ENCODE measurements at regions not wholly inside any gene's neighbourhood (a gene's known extent, or its start where the extent isn't known, plus 50 kb on each side); places are given as distances from the start of the nearest gene placed in this dataset.

- ATAC-seq, result no peak
- Histone ChIP-seq H3K27me3 (no peaks in the 10 kb centered on the region), H3K9me3 (no peaks in the 10 kb centered on the region), H3K4me3 (no peak overlapping the region), H3K36me3 (no peaks in the 10 kb centered on the region), H3K27ac (no peak overlapping the region), H3K4me1 (peaks cover 0 to 4% (median 3%) of the 10 kb centered on the region in 3 donors)
- 83 to 100% methylated on average over 1 of the region's 3 CpGs for WGBS, 2 donors (ENCODE audit: low coverage in 1 of 2)
- no peak for TF ChIP-seq EP300 (IDR thresholded peaks at IDR 0.05)
- TF ChIP-seq POLR2AphosphoS5 (IDR thresholded peaks at IDR 0.05), result no peak
- no peak for TF ChIP-seq POLR2A (IDR thresholded peaks at IDR 0.05)
- TF ChIP-seq CTCF (IDR thresholded peaks at IDR 0.05), result no peak
These were observed 87.7 kb upstream of the DPH6 start for GRCh38 chr15:35633677-35634076.

- WGBS, 2 donors (ENCODE audit: low coverage in 1 of 2), result 90 to 100% methylated on average over 1 of the region's 1 CpG
- Histone ChIP-seq H3K4me3 (no peak overlapping the region), H3K27me3 (no peaks in the 10 kb centered on the region), H3K36me3 (no peaks in the 10 kb centered on the region), H3K27ac (no peak overlapping the region), H3K4me1 (no peaks in the 10 kb centered on the region), H3K9me3 (no peaks in the 10 kb centered on the region)
- no peak for ATAC-seq
- no peak for TF ChIP-seq POLR2A (IDR thresholded peaks at IDR 0.05)
- no peak for TF ChIP-seq POLR2AphosphoS5 (IDR thresholded peaks at IDR 0.05)
- TF ChIP-seq CTCF (IDR thresholded peaks at IDR 0.05), result no peak
- no peak for TF ChIP-seq EP300 (IDR thresholded peaks at IDR 0.05)
These were observed 100.8 kb upstream of the DPH6 start for GRCh38 chr15:35646790-35647189.

GRCh38 chr15:35647303-35647702 is 101.3 kb upstream of the DPH6 start:
- no peak overlapping the region for H3K27ac ChIP-seq
- no peaks in the 10 kb centered on the region for H3K9me3 ChIP-seq
- H3K36me3 ChIP-seq, result no peaks in the 10 kb centered on the region
- H3K4me1 ChIP-seq, result no peaks in the 10 kb centered on the region
- TF ChIP-seq EP300 (IDR thresholded peaks at IDR 0.05) (no peak), POLR2AphosphoS5 (IDR thresholded peaks at IDR 0.05) (no peak), CTCF (IDR thresholded peaks at IDR 0.05) (no peak), POLR2A (IDR thresholded peaks at IDR 0.05) (no peak)
- ATAC-seq, result no peak
- H3K4me3 ChIP-seq, result no peak overlapping the region
- H3K27me3 ChIP-seq, result no peaks in the 10 kb centered on the region

- no peak for TF ChIP-seq POLR2A (IDR thresholded peaks at IDR 0.05)
- no peak for TF ChIP-seq CTCF (IDR thresholded peaks at IDR 0.05)
- no peak for TF ChIP-seq POLR2AphosphoS5 (IDR thresholded peaks at IDR 0.05)
- no peak for TF ChIP-seq EP300 (IDR thresholded peaks at IDR 0.05)
- ATAC-seq, result no peak
- WGBS, 2 donors (ENCODE audit: low coverage in 1 of 2), result 96 to 97% methylated on average over 3 to 5 of the region's 5 CpGs
These were observed 103.0 kb upstream of the DPH6 start for GRCh38 chr15:35648941-35649340.

GRCh38 chr15:35649575-35649974 is 103.6 kb upstream of the DPH6 start:
- no peaks in the 10 kb centered on the region for H3K27me3 ChIP-seq
- 91 to 100% methylated on average over 3 to 4 of the region's 4 CpGs for WGBS, 2 donors (ENCODE audit: low coverage in 1 of 2)
- no peaks in the 10 kb centered on the region for H3K4me1 ChIP-seq
- ATAC-seq, result no peak
- no peak overlapping the region for H3K4me3 ChIP-seq
- TF ChIP-seq CTCF (IDR thresholded peaks at IDR 0.05) (no peak), POLR2AphosphoS5 (IDR thresholded peaks at IDR 0.05) (no peak), EP300 (IDR thresholded peaks at IDR 0.05) (no peak)
- no peaks in the 10 kb centered on the region for H3K9me3 ChIP-seq
- no peaks in the 10 kb centered on the region for H3K36me3 ChIP-seq
- H3K27ac ChIP-seq, result no peak overlapping the region

More at GRCh38 chr15:35648941-35649340, 103.0 kb upstream of the DPH6 start:
- no peaks in the 10 kb centered on the region for H3K36me3 ChIP-seq
- no peaks in the 10 kb centered on the region for H3K27me3 ChIP-seq
- H3K4me3 ChIP-seq, result no peak overlapping the region
- no peaks in the 10 kb centered on the region for H3K9me3 ChIP-seq
- no peak overlapping the region for H3K27ac ChIP-seq
- H3K4me1 ChIP-seq, result no peaks in the 10 kb centered on the region

All from gastroesophageal sphincter (tissue), 4 donors.